ENCODE measurements at regions not wholly inside any gene's neighbourhood (a gene's known extent, or its start where the extent isn't known, plus 50 kb on each side); places are given as distances from the start of the nearest gene placed in this dataset.

GRCh38 chr6:49300443-49300842, 162.6 kb downstream of the MMUT start:
- Histone ChIP-seq H3K4me1 (ENCODE audit: insufficient read depth, low read length) (peaks cover 18% of the 10 kb centered on the region), H3K9ac (ENCODE audit: low read length) (no peak overlapping the region), H3K9me3 (ENCODE audit: low read length) (no peaks in the 10 kb centered on the region), H3F3A (ENCODE audit: low read length, unreplicated experiment) (no peaks in the 10 kb centered on the region), H3K4me2 (ENCODE audit: low read length) (peak overlapping the region; percentile 41), H3K27me3 (ENCODE audit: low read length) (no peaks in the 10 kb centered on the region), H3K9me2 (replicated peaks; ENCODE audit: low read length) (no peaks in the 10 kb centered on the region), H3K36me3 (ENCODE audit: low read depth, low read length) (no peaks in the 10 kb centered on the region), H4K20me1 (ENCODE audit: low read length) (no peaks in the 10 kb centered on the region), H2AFZ (ENCODE audit: low read length) (no peak overlapping the region), H3K79me2 (ENCODE audit: low read length) (no peaks in the 10 kb centered on the region), H3K27ac (ENCODE audit: low read length) (peak overlapping the region; percentile 51), H3K4me3 (ENCODE audit: low read length) (no peak overlapping the region)
- BruUV-seq (replicated peaks), result no TSS peak
- TF ChIP-seq EZH2phosphoT487 (IDR thresholded peaks at IDR 0.05; ENCODE audit: borderline replicate concordance, low read length), result no peak
- no peak for TF ChIP-seq EZH2 (IDR thresholded peaks at IDR 0.05; ENCODE audit: low read length, unreplicated experiment)
- TF ChIP-seq CTCF (conservative IDR thresholded peaks at IDR 0.05; ENCODE audit: low read depth, low read length), result no peak
- ChIA-PET POLR2A (ENCODE audit: unreplicated experiment) (no interaction called here), CTCF (no interaction called here)
- intact Hi-C loops (cut with micrococcal nuclease), result loop anchor here (1.0 to 10.0 kb wide), 5 partner anchors 26 to 1216 kb away; no protein-coding TSS in a partner anchor
- ATAC-seq, result peak; percentile 87
- peak; percentile 60 for DNase-seq

DNA sequence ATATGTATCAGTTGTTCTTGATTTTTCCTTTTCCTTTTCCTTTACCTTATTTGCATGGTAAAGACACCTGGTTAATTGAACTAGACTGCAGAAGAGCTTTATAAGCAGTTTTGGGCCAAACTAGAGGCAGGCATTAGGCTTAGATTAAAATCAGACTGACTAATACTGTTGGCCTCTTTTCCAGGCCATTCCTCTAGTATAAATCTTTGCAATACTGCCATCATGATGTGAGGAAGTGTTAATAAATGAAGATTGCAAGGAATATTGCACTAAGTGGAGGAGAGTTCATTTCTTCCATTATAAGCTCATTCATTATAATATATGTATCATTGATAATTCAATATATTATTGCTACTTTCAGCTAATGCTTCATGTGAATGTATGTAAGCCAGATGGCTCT, 163.8 kb downstream of the MMUT start:
- peak; percentile 18 for DNase-seq
- H3K9ac ChIP-seq (ENCODE audit: low read length), result no peak overlapping the region
- no peak overlapping the region for H2AFZ ChIP-seq (ENCODE audit: low read length)
- H3K9me3 ChIP-seq (ENCODE audit: low read length), result no peaks in the 10 kb centered on the region
- peak; percentile 19; the same call in 1 of the 2 replicates for ATAC-seq
- H3K27ac ChIP-seq (ENCODE audit: low read length), result no peak overlapping the region
- peaks cover 18% of the 10 kb centered on the region for H3K4me1 ChIP-seq (ENCODE audit: insufficient read depth, low read length)
- CTCF ChIA-PET, result interaction anchor here (0.6 kb wide), 1 partner anchor 128 kb away, joined by 8 read pairs; no protein-coding TSS in a partner anchor
- H3K4me2 ChIP-seq (ENCODE audit: low read length), result no peak overlapping the region
- no peaks in the 10 kb centered on the region for H3K27me3 ChIP-seq (ENCODE audit: low read length)
- no TSS peak for BruUV-seq (replicated peaks)
- H4K20me1 ChIP-seq (ENCODE audit: low read length), result no peaks in the 10 kb centered on the region
- POLR2A ChIA-PET (ENCODE audit: unreplicated experiment), result interaction anchor here (0.6 kb wide), 1 partner anchor 538 kb away, joined by 3 read pairs; no protein-coding TSS in a partner anchor
- no peak overlapping the region for H3K4me3 ChIP-seq (ENCODE audit: low read length)
- no peaks in the 10 kb centered on the region for H3K79me2 ChIP-seq (ENCODE audit: low read length)
- intact Hi-C loops (cut with micrococcal nuclease), result no loop called here
- H3K36me3 ChIP-seq (ENCODE audit: low read depth, low read length), result no peaks in the 10 kb centered on the region
- H3F3A ChIP-seq (ENCODE audit: low read length, unreplicated experiment), result no peaks in the 10 kb centered on the region
- TF ChIP-seq EZH2phosphoT487 (IDR thresholded peaks at IDR 0.05; ENCODE audit: borderline replicate concordance, low read length), result no peak
- TF ChIP-seq CTCF (conservative IDR thresholded peaks at IDR 0.05; ENCODE audit: low read depth, low read length), result no peak
- no peaks in the 10 kb centered on the region for H3K9me2 ChIP-seq (replicated peaks; ENCODE audit: low read length)

DNA sequence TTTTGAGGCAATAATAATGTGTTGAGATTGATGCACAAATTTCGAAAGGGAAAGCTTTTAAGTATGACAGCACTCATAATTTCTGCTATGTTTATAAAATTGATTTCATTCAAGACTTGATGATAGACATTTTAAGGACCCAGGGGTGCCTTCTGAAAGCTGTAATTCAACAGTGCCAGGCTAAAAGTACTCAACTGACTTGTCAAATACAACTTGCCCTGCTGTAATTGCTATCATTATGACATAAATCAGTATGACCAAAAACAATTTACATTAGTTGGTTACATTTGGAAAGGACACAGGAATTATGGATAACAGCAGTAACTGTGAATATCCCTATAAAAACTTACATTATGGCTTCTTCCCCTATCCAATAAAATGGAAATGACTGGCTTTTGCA, 178.9 kb downstream of the MMUT start:
- BruUV-seq (replicated peaks), result no TSS peak
- no peak for DNase-seq
- no peaks in the 10 kb centered on the region for H3K9me3 ChIP-seq (ENCODE audit: low read length)

More for the DNA sequence above, 178.9 kb downstream of the MMUT start:
- no peak overlapping the region for H3K4me3 ChIP-seq (ENCODE audit: low read length)
- no peak overlapping the region for H2AFZ ChIP-seq (ENCODE audit: low read length)
- no peaks in the 10 kb centered on the region for H3K79me2 ChIP-seq (ENCODE audit: low read length)
- H4K20me1 ChIP-seq (ENCODE audit: low read length), result no peaks in the 10 kb centered on the region
- intact Hi-C loops (cut with micrococcal nuclease), result no loop called here
- H3K9ac ChIP-seq (ENCODE audit: low read length), result no peak overlapping the region
- ChIA-PET CTCF (no interaction called here), POLR2A (ENCODE audit: unreplicated experiment) (no interaction called here)
- ATAC-seq, result no peak
- no peak for TF ChIP-seq CTCF (conservative IDR thresholded peaks at IDR 0.05; ENCODE audit: low read depth, low read length)
- TF ChIP-seq EZH2phosphoT487 (IDR thresholded peaks at IDR 0.05; ENCODE audit: borderline replicate concordance, low read length), result no peak
- no peak for TF ChIP-seq EZH2 (IDR thresholded peaks at IDR 0.05; ENCODE audit: low read length, unreplicated experiment)
- no peak overlapping the region for H3K27ac ChIP-seq (ENCODE audit: low read length)
- no peaks in the 10 kb centered on the region for H3K36me3 ChIP-seq (ENCODE audit: low read depth, low read length)
- no peaks in the 10 kb centered on the region for H3K9me2 ChIP-seq (replicated peaks; ENCODE audit: low read length)
- no peaks in the 10 kb centered on the region for H3F3A ChIP-seq (ENCODE audit: low read length, unreplicated experiment)
- H3K4me2 ChIP-seq (ENCODE audit: low read length), result no peak overlapping the region
- H3K4me1 ChIP-seq (ENCODE audit: insufficient read depth, low read length), result no peaks in the 10 kb centered on the region
- H3K27me3 ChIP-seq (ENCODE audit: low read length), result no peaks in the 10 kb centered on the region

Data from PC-3 (cell line).